H9 (cell line): ENCODE measurements at regions not wholly inside any gene's neighbourhood (a gene's known extent, or its start where the extent isn't known, plus 50 kb on each side); places are given as distances from the start of the nearest gene placed in this dataset.

Experiments used
- DNase-seq: peaks from one replicate; pipeline ENCODE4 v3.0.0-alpha.2; 2017
- H2AFZ ChIP-seq: one replicate; pipeline ENCODE4 v1.6.1; 2013; ENCODE audit warnings: mild to moderate bottlenecking, low read length, control low read depth, moderate library complexity
- H2AK5ac ChIP-seq: 2 replicates; pipeline ENCODE4 v1.6.1; 2013; ENCODE audit warnings: low read length, control low read depth, mixed read lengths; ENCODE audit not compliant: insufficient read length
- H2BK120ac ChIP-seq: one replicate; pipeline ENCODE4 v1.6.1; 2013; ENCODE audit warnings: low read depth, mild to moderate bottlenecking, low read length, control low read depth, inconsistent platforms; ENCODE audit not compliant: poor library complexity, severe bottlenecking
- H2BK12ac ChIP-seq: 2 replicates; pipeline ENCODE4 v1.6.1; 2013; ENCODE audit warnings: low read length, control low read depth, mixed read lengths, low read depth; ENCODE audit not compliant: insufficient read length
- H2BK15ac ChIP-seq: 2 replicates; pipeline ENCODE4 v1.6.1; 2013; ENCODE audit warnings: low read depth, low read length, control low read depth
- H2BK20ac ChIP-seq: one replicate; pipeline ENCODE4 v1.6.1; 2013; ENCODE audit warnings: low read depth, mild to moderate bottlenecking, low read length, control low read depth, inconsistent platforms; ENCODE audit not compliant: poor library complexity, severe bottlenecking
- H2BK5ac ChIP-seq: 2 replicates; pipeline ENCODE4 v1.6.1; 2013; ENCODE audit warnings: low read length, control low read depth, mixed read lengths; ENCODE audit not compliant: insufficient read length
- H3K14ac ChIP-seq: 2 replicates; pipeline ENCODE4 v1.6.1; 2013; ENCODE audit warnings: low read length, control low read depth; ENCODE audit not compliant: insufficient read depth
- H3K18ac ChIP-seq: 2 replicates; pipeline ENCODE4 v1.6.1; 2013; ENCODE audit warnings: low read depth, mild to moderate bottlenecking, mixed read lengths, low read length, control low read depth; ENCODE audit not compliant: insufficient read length
- H3K23ac ChIP-seq: 2 replicates; pipeline ENCODE4 v1.6.1; 2013; ENCODE audit warnings: low read length, control low read depth, mixed read lengths, low read depth; ENCODE audit not compliant: insufficient read length
- H3K23me2 ChIP-seq: 2 replicates; pipeline ENCODE4 v1.6.1; 2013; ENCODE audit warnings: low read depth, mild to moderate bottlenecking, mixed read lengths, low read length, control low read depth; ENCODE audit not compliant: insufficient read length, poor library complexity, severe bottlenecking
- H3K27ac ChIP-seq: 2 replicates; pipeline ENCODE4 v1.5.1; 2013; ENCODE audit warnings: low read length, control low read depth, mixed read lengths, low read depth; ENCODE audit not compliant: insufficient read length
- H3K27me3 ChIP-seq: 2 replicates; pipeline ENCODE4 v1.6.1; 2013; ENCODE audit warnings: low read length, control low read depth, inconsistent platforms; ENCODE audit not compliant: insufficient read depth
- H3K4ac ChIP-seq: 2 replicates; pipeline ENCODE4 v1.6.1; 2013; ENCODE audit warnings: low read depth, mild to moderate bottlenecking, control low read depth, inconsistent platforms, low read length, moderate library complexity
- H3K4me1 ChIP-seq: 2 replicates; pipeline ENCODE4 v1.6.1; 2013; ENCODE audit warnings: low read length, control low read depth, inconsistent platforms; ENCODE audit not compliant: insufficient read depth
- H3K4me2 ChIP-seq: 2 replicates; pipeline ENCODE4 v1.6.1; 2013; ENCODE audit warnings: low read length, control low read depth, mixed read lengths; ENCODE audit not compliant: insufficient read length, insufficient read depth
- H3K56ac ChIP-seq: 2 replicates; pipeline ENCODE4 v1.6.1; 2013; ENCODE audit warnings: low read depth, mild to moderate bottlenecking, mixed read lengths, low read length, control low read depth; ENCODE audit not compliant: insufficient read length
- H3K79me1 ChIP-seq: 2 replicates; pipeline ENCODE4 v1.6.1; 2013; ENCODE audit warnings: low read depth, mild to moderate bottlenecking, moderate library complexity, low read length, control low read depth, inconsistent platforms; ENCODE audit not compliant: insufficient read depth, poor library complexity, severe bottlenecking
- H3K79me2 ChIP-seq: 2 replicates; pipeline ENCODE4 v1.6.1; 2013; ENCODE audit warnings: low read length, control low read depth, inconsistent platforms; ENCODE audit not compliant: insufficient read depth
- H3K9ac ChIP-seq: 2 replicates; pipeline ENCODE4 v1.6.1; 2013; ENCODE audit warnings: low read length, control low read depth, mixed read lengths; ENCODE audit not compliant: insufficient read length; ENCODE audit errors: extremely low read depth
- H3K9me3 ChIP-seq: one replicate; pipeline ENCODE4 v1.6.1; 2013; ENCODE audit warnings: low read depth, low read length, inconsistent platforms; ENCODE audit not compliant: control insufficient read depth
- H3T11ph ChIP-seq: one replicate; pipeline ENCODE4 v1.6.1; 2013; ENCODE audit warnings: mild to moderate bottlenecking, low read length, control low read depth, inconsistent platforms
- H4K20me1 ChIP-seq: one replicate; pipeline ENCODE4 v1.6.1; 2013; ENCODE audit not compliant: control insufficient read depth, insufficient read length, insufficient read depth
- H4K5ac ChIP-seq: 2 replicates; pipeline ENCODE4 v1.6.1; 2013; ENCODE audit warnings: low read depth, mild to moderate bottlenecking, mixed read lengths, low read length, control low read depth; ENCODE audit not compliant: insufficient read length
- H4K8ac ChIP-seq: replicated peaks from 2 replicates; pipeline ENCODE4 v1.6.1; 2013; ENCODE audit warnings: low read length, control low read depth, mixed read lengths, low read depth; ENCODE audit not compliant: insufficient read length
- H4K91ac ChIP-seq: 2 replicates; pipeline ENCODE4 v1.6.1; 2013; ENCODE audit warnings: low read depth, mild to moderate bottlenecking, moderate library complexity, mixed read lengths, low read length, control low read depth; ENCODE audit not compliant: insufficient read length
- H3K27ac Mint-ChIP-seq, 3 experiments: 2 replicates in 2 of 3; 3 replicates in 1 of 3; pipeline ENCODE4 v1.8.0; 2020 to 2021; ENCODE audit warnings: mixed read lengths in 3 of 3, mild to moderate bottlenecking in 1 of 3, moderate library complexity in 1 of 3
- H3K27me3 Mint-ChIP-seq: 2 replicates; pipeline ENCODE4 v1.8.0; 2021; ENCODE audit warnings: low read depth, mild to moderate bottlenecking, moderate library complexity, mixed read lengths
- H3K36me3 Mint-ChIP-seq, 3 experiments: 2 replicates in 2 of 3; 3 replicates in 1 of 3; pipeline ENCODE4 v1.8.0; 2020 to 2021; ENCODE audit warnings: low read depth in 3 of 3, mixed read lengths in 3 of 3; ENCODE audit not compliant: insufficient read depth in 1 of 3
- H3K4me1 Mint-ChIP-seq, 2 experiments: 2 replicates each; pipeline ENCODE4 v1.8.0; 2020; ENCODE audit warnings: mixed read lengths in 2 of 2
- H3K4me3 Mint-ChIP-seq, 2 experiments: 2 replicates in 1 of 2; 3 replicates in 1 of 2; pipeline ENCODE4 v1.8.0; 2020 to 2021; ENCODE audit warnings: mild to moderate bottlenecking in 2 of 2, mixed read lengths in 2 of 2, moderate library complexity in 1 of 2
- H3K9me3 Mint-ChIP-seq, 2 experiments: 2 replicates in 1 of 2; 3 replicates in 1 of 2; pipeline ENCODE4 v1.8.0; 2020; ENCODE audit warnings: mild to moderate bottlenecking in 2 of 2, mixed read lengths in 2 of 2, moderate library complexity in 1 of 2
- CTCF ChIP-seq: fragments of 200-600 bp; sonication (generic); conservative IDR thresholded peaks from 3 replicates; pipeline ENCODE4 v1.8.0; 2021; ENCODE audit warnings: antibody characterized with exemption, mild to moderate bottlenecking
- WGBS: extraction: QIAGEN DNeasy Blood & Tissue Kit; methylation state at CpG from one replicate; pipeline ENCODE4 v1.1.7; 2013; ENCODE audit warnings: missing lambda C conversion rate, low lambda C conversion rate, mixed read lengths; ENCODE audit not compliant: insufficient read length; ENCODE audit errors: extremely low coverage; 5-methylcytosine and 5-hydroxymethylcytosine counted together

GRCh38 chr16:6375465-6376075 lies 957.1 kb upstream of the RBFOX1 start:
- Histone ChIP-seq H3K27ac (no peak overlapping the region), H3K18ac (no peak overlapping the region), H3K4ac (no peak overlapping the region), H3K4me2 (no peak overlapping the region), H3K23me2 (no peaks in the 10 kb centered on the region), H2AK5ac (no peak overlapping the region), H3K56ac (no peak overlapping the region), H3T11ph (no peak overlapping the region), H3K9me3 (no peaks in the 10 kb centered on the region), H3K9ac (no peak overlapping the region), H3K23ac (no peak overlapping the region), H2BK20ac (no peak overlapping the region), H3K79me1 (no peaks in the 10 kb centered on the region), H2BK12ac (no peak overlapping the region), H3K27me3 (no peaks in the 10 kb centered on the region), H4K5ac (no peak overlapping the region), H3K79me2 (no peaks in the 10 kb centered on the region), H2BK120ac (no peak overlapping the region), H2BK5ac (no peak overlapping the region), H2AFZ (no peak overlapping the region), H4K20me1 (no peaks in the 10 kb centered on the region), H2BK15ac (no peak overlapping the region), H3K4me1 (peaks cover 8% of the 10 kb centered on the region; the same call in 1 of the 2 replicates), H3K14ac (no peak overlapping the region), H4K91ac (no peak overlapping the region), H4K8ac (no peak overlapping the region)
- H3K4me1 Mint-ChIP-seq, result peaks cover 22 to 24% of the 10 kb centered on the region in 2 experiments
- no CpG with 5 or more reads among the region's 8 CpGs for WGBS
- no peaks in the 10 kb centered on the region for H3K36me3 Mint-ChIP-seq
- no peak overlapping the region for H3K4me3 Mint-ChIP-seq
- no peaks in the 10 kb centered on the region for H3K9me3 Mint-ChIP-seq
- TF ChIP-seq CTCF, result no peak
- DNase-seq, result no peak
- no peaks in the 10 kb centered on the region for H3K27me3 Mint-ChIP-seq
- H3K27ac Mint-ChIP-seq, result peak overlapping the region; percentile 22 to 70 (median 25); a peak in 4 of 7 replicates
